DOHH2 (cell line): ENCODE measurements at regions not wholly inside any gene's neighbourhood (a gene's known extent, or its start where the extent isn't known, plus 50 kb on each side); places are given as distances from the start of the nearest gene placed in this dataset.

Experiments
- H3F3A ChIP-seq: fragments of 200-600 bp; sonication (generic), shearing (Covaris generic); 2 replicates; pipeline ENCODE4 v1.6.0; 2016; ENCODE audit warnings: antibody characterized with exemption, mild to moderate bottlenecking; ENCODE audit not compliant: control insufficient read depth, insufficient read depth
- H3K27ac ChIP-seq: fragments of 200-600 bp; sonication (generic); 2 replicates; pipeline ENCODE4 v1.5.1; 2014; ENCODE audit warnings: low read depth, mild to moderate bottlenecking, low read length, moderate library complexity
- H3K27me3 ChIP-seq: fragments of 200-600 bp; sonication (generic); 2 replicates; pipeline ENCODE4 v1.6.1; 2014; ENCODE audit warnings: mild to moderate bottlenecking, low read length, mixed read lengths; ENCODE audit not compliant: control insufficient read depth
- H3K36me3 ChIP-seq: fragments of 200-600 bp; sonication (generic); 2 replicates; pipeline ENCODE4 v1.6.1; 2014; ENCODE audit warnings: mild to moderate bottlenecking, low read length, moderate library complexity, mixed read lengths; ENCODE audit not compliant: control insufficient read depth
- H3K4me1 ChIP-seq: fragments of 200-600 bp; sonication (generic); 2 replicates; pipeline ENCODE4 v1.6.1; 2014; ENCODE audit warnings: mild to moderate bottlenecking, low read length, mixed read lengths; ENCODE audit not compliant: control insufficient read depth
- H3K4me2 ChIP-seq: fragments of 200-600 bp; sonication (generic); 2 replicates; pipeline ENCODE4 v1.6.0; 2014; ENCODE audit warnings: mild to moderate bottlenecking, low read length, moderate library complexity
- H3K4me3 ChIP-seq: fragments of 200-600 bp; sonication (generic); 2 replicates; pipeline ENCODE4 v1.5.1; 2014; ENCODE audit warnings: mild to moderate bottlenecking, low read length, mixed read lengths
- H3K79me2 ChIP-seq: fragments of 200-600 bp; sonication (generic); 2 replicates; pipeline ENCODE4 v1.6.1; 2014; ENCODE audit warnings: mild to moderate bottlenecking, low read length, mixed read lengths; ENCODE audit not compliant: control insufficient read depth
- H3K9me2 ChIP-seq: fragments of 200-600 bp; sonication (generic); replicated peaks from 2 replicates; pipeline ENCODE4 v1.6.1; 2014; ENCODE audit warnings: mild to moderate bottlenecking, low read length, mixed read lengths; ENCODE audit not compliant: control insufficient read depth
- H3K9me3 ChIP-seq: fragments of 200-600 bp; sonication (generic); 2 replicates; pipeline ENCODE4 v1.6.1; 2014; ENCODE audit warnings: antibody characterized with exemption, low read length, mixed read lengths; ENCODE audit not compliant: control insufficient read depth, insufficient read depth
- H4K20me1 ChIP-seq: fragments of 200-600 bp; sonication (generic); 2 replicates; pipeline ENCODE4 v1.6.0; 2014; ENCODE audit warnings: low read depth, mild to moderate bottlenecking, antibody characterized with exemption, low read length, moderate library complexity; ENCODE audit not compliant: control insufficient read depth, insufficient read depth
- EZH2phosphoT487 ChIP-seq: fragments of 200-600 bp; sonication (generic); IDR thresholded peaks from 2 replicates; pipeline ENCODE4 v1.6.1; 2017; ENCODE audit warnings: borderline replicate concordance, mild to moderate bottlenecking, antibody characterized with exemption, low read length, moderate library complexity, mixed read lengths
- TF ChIP-seq, protein P1 (sequence below): fragments of 200-600 bp; sonication (generic); IDR thresholded peaks from one replicate; pipeline ENCODE4 v1.5.1; 2014; ENCODE audit warnings: antibody characterized with exemption, mild to moderate bottlenecking, low read depth, low read length; ENCODE audit not compliant: poor library complexity, severe bottlenecking

DNA sequence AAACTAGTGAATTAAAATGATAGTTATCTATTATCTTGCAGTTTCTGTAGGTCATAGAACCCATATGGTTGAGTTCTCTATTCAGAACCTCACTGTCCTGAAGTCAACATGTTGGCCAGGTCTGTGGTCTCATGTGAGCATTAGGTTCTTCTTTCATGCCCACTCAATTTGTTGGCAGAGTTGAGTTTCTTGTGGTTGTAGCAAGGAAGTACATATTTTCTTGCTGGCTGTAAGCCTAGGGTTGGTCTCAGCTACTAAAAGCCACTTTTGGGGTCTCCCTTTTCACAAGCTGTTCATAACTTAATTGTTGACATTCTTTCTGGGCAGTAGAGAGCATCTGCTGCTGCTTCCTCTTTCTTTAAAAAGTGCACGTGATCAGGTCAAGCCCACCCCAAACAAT, 1165.1 kb upstream of the NCAM2 start:
- Histone ChIP-seq H3K9me3 (no peaks in the 10 kb centered on the region), H3K36me3 (no peaks in the 10 kb centered on the region), H3K27me3 (no peaks in the 10 kb centered on the region), H3F3A (no peaks in the 10 kb centered on the region), H3K4me1 (no peaks in the 10 kb centered on the region), H4K20me1 (no peaks in the 10 kb centered on the region), H3K79me2 (no peaks in the 10 kb centered on the region), H3K4me3 (no peak overlapping the region), H3K4me2 (no peak overlapping the region), H3K9me2 (no peaks in the 10 kb centered on the region), H3K27ac (no peak overlapping the region)
- TF ChIP-seq, protein P1, sequence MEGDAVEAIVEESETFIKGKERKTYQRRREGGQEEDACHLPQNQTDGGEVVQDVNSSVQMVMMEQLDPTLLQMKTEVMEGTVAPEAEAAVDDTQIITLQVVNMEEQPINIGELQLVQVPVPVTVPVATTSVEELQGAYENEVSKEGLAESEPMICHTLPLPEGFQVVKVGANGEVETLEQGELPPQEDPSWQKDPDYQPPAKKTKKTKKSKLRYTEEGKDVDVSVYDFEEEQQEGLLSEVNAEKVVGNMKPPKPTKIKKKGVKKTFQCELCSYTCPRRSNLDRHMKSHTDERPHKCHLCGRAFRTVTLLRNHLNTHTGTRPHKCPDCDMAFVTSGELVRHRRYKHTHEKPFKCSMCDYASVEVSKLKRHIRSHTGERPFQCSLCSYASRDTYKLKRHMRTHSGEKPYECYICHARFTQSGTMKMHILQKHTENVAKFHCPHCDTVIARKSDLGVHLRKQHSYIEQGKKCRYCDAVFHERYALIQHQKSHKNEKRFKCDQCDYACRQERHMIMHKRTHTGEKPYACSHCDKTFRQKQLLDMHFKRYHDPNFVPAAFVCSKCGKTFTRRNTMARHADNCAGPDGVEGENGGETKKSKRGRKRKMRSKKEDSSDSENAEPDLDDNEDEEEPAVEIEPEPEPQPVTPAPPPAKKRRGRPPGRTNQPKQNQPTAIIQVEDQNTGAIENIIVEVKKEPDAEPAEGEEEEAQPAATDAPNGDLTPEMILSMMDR, result no peak
- no peak for TF ChIP-seq EZH2phosphoT487

DNA sequence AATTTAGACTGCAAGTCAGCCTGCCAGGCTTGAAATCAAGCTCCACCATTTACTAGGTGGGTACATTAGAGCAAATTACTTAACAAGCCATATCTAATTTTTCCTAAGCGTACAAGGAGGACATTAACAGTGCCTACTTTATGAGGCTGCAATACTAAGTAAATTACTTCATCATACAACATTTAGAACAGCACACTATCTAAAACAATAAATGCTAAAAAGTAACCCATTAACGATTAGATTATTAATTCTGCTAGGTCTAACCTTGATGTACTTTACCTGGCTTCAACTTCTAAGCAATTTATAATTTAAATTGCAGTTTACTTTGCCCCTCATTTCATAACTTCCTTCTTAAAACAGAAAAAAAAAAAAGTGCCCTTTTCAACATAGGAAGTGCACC, 1155.6 kb upstream of the NCAM2 start:
- Histone ChIP-seq H3K9me2 (no peaks in the 10 kb centered on the region), H3K4me2 (no peak overlapping the region), H3K4me3 (no peak overlapping the region), H3F3A (no peaks in the 10 kb centered on the region), H3K79me2 (no peaks in the 10 kb centered on the region), H3K27me3 (no peaks in the 10 kb centered on the region), H3K4me1 (no peaks in the 10 kb centered on the region), H3K9me3 (no peaks in the 10 kb centered on the region; the same call in 1 of the 2 replicates), H3K27ac (no peak overlapping the region), H3K36me3 (no peaks in the 10 kb centered on the region), H4K20me1 (no peaks in the 10 kb centered on the region)
- TF ChIP-seq, protein P1, result no peak
- TF ChIP-seq EZH2phosphoT487, result no peak

DNA sequence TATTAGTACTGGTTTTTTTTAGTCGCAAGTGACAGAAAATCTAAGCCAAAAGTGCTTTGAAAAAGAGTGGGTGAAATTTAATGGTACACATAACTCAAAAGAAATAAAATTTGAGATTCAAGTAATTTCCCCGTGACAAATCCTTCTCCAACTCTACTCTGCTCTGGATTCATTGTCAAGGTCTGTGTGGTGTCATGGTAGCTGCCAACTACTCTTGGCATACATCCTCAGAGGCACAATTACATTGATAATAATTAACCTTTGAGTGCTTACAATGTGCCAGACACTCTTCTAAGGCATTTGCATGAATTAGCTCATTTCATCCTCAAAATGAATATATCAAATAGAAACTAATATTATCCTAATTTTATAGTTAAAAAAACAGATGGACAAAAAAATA, 1153.9 kb upstream of the NCAM2 start:
- Histone ChIP-seq H3F3A (no peaks in the 10 kb centered on the region), H3K9me2 (no peaks in the 10 kb centered on the region), H3K27me3 (no peaks in the 10 kb centered on the region), H3K4me3 (no peak overlapping the region), H3K4me2 (no peak overlapping the region), H3K27ac (no peak overlapping the region), H3K79me2 (no peaks in the 10 kb centered on the region), H3K36me3 (no peaks in the 10 kb centered on the region), H4K20me1 (no peaks in the 10 kb centered on the region), H3K9me3 (no peaks in the 10 kb centered on the region; the same call in 1 of the 2 replicates), H3K4me1 (no peaks in the 10 kb centered on the region)
- TF ChIP-seq EZH2phosphoT487, result no peak
- TF ChIP-seq, protein P1, result no peak

DNA sequence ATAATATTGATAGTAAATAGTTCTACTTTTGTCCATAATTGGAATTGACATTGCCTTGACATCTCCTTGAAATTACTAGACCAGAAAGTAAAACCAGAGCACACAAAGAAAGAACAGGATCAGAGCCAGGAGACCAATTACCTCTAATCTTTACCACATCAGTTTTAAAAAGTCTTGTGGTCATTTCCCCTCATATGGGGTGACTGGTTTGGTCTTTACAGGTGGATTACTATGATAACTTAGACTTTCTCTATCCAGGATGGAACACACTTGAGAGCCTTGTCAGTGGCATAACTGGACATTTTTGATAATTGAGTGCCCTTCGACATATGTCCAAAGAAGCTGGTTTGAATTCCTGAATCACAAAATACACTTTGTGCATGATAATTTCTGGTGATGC, 1148.1 kb upstream of the NCAM2 start:
- Histone ChIP-seq H3K9me3 (peaks cover 15% of the 10 kb centered on the region; the same call in 1 of the 2 replicates), H3K36me3 (no peaks in the 10 kb centered on the region), H3K27me3 (no peaks in the 10 kb centered on the region), H3F3A (no peaks in the 10 kb centered on the region), H4K20me1 (no peaks in the 10 kb centered on the region), H3K79me2 (no peaks in the 10 kb centered on the region), H3K4me3 (no peak overlapping the region), H3K4me1 (no peaks in the 10 kb centered on the region), H3K27ac (no peak overlapping the region), H3K4me2 (no peak overlapping the region), H3K9me2 (no peaks in the 10 kb centered on the region)
- TF ChIP-seq, protein P1, result no peak
- no peak for TF ChIP-seq EZH2phosphoT487
